Fibroblast of mammary gland (primary cell): ENCODE measurements at regions not wholly inside any gene's neighbourhood (a gene's known extent, or its start where the extent isn't known, plus 50 kb on each side); places are given as distances from the start of the nearest gene placed in this dataset.

Source experiments
- DNase-seq: peaks from one replicate; pipeline ENCODE4 v3.0.0-alpha.2; 2010; ENCODE audit warnings: low read depth
- H3K4me3 ChIP-seq: 2 replicates; pipeline ENCODE4 v1.5.1; 2011; ENCODE audit warnings: low read depth, mild to moderate bottlenecking, low read length, moderate library complexity; ENCODE audit not compliant: control insufficient read depth
- CTCF ChIP-seq: conservative IDR thresholded peaks from 2 replicates; pipeline ENCODE4 v1.5.1; 2011; ENCODE audit warnings: low read depth, low read length, inconsistent platforms; ENCODE audit not compliant: control insufficient read depth, insufficient read depth

DNA sequence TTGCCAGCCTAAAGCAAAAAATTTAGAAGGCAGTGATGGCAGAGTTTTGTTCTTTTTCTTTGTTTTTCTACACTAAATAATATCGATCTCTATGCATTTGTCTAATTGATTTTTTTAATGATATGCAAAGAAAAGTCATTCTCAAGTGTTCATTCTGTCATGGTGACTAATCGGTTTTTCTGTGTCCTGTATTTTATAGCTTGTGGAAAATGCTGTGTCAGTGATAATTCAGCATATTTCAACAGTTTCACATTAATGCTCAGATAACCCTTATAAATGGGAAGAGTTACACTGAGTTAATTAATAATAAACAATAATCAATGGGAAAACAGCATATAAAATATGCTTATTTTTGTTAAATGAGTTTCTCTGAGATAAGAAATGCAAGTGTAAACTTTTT is 824.9 kb downstream of the AMY1C start:
- DNase-seq, result no peak
- TF ChIP-seq CTCF, result no peak
- H3K4me3 ChIP-seq, result no peak overlapping the region

DNA sequence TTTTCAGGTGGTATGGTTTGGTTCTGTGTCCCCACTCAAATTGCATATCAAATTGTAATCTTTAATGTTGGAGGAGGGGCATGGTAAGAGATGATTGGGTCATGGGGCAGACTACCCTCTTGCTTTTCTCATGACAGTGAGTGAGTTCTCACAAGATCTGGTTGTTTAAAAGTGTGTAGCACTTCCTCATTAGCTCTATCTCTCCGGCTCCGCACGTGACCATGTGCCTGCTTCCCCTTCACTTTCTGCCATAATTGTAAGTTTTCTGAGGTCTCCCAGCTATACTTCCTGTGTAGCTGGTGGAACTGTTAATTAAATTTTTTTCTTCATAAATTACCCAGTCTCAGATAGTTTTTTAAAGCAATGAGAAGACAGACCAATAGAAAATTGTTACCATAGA is 843.2 kb downstream of the AMY1C start:
- no peak for TF ChIP-seq CTCF
- no peak for DNase-seq

DNA sequence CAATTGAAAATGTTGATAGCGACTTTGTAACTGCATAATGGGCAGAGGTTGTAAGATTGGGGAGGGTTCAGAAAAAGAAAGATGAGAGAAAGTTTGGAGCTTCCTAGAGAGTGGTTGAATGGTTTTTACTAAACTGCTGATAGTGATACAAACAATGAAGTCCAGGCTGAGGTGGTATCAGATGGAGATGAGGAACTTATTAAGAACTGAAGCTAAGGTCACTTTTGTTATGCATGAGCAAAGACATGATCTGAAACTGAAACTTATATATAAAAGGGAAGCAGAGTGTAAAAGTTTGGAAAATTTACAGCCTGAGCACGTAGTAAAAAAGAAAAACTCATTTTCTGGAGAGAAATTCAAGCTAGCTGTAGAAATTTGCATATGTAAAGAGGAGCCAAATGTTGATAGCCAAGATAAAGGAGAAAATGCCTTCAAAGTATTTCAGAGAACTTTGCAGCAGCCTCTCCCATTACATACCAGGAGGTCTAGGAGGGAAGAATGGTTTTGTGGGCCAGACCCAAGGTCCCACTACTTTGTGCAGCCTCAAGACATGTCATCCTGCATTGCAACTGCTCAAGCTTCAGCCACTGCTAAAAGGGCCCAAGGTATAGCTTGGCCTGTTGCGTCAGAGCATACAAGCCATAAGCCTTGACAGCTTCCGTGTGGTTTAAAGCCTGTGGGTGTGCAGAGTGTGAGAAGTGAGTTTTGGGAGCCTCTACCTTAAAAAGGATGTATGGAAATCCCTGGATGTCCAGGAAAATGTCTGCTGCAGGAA is 843.9 kb downstream of the AMY1C start:
- no peak for DNase-seq
- no peak overlapping the region for H3K4me3 ChIP-seq
- TF ChIP-seq CTCF, result no peak

More for the DNA sequence above, 843.2 kb downstream of the AMY1C start:
- H3K4me3 ChIP-seq, result no peak overlapping the region

DNA sequence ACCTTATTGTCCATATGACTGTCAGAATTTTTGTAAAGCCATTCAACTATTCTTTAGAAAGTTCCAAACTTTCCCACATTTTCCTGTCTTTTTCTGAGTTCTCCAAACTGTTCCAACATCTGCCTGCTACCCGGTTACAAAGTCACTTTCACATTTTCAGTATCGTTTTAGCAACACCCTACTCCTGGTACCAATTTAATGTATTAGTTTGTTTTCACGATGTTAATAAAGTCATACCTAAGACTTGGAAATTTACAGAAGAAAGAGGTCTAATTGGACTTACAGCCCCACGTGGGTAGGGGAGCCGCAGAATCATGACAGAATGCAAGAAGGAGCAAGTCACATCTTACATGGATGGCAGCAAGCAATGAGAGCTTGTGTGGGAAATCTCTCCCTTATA is 867.8 kb downstream of the AMY1C start:
- TF ChIP-seq CTCF, result no peak
- DNase-seq, result no peak
- no peak overlapping the region for H3K4me3 ChIP-seq

DNA sequence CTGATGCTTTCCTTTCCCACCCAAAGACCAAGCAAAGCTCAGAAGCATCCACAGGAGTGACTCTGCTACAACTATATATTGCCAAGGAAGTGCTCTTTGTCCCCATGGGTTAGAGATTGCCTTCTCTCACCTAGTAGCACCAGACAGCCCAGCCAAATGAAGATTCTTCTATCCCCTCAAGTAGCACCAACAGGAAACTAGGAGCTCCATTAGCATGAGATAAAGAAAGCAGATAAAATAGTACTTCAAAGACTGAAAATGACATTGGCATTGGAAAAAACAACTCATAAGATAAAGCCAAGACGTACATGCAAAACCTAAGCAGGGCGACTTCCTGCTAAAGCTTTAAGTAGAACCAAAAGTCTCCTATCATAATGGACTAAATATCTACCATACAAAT is 871.5 kb downstream of the AMY1C start:
- no peak overlapping the region for H3K4me3 ChIP-seq
- TF ChIP-seq CTCF, result no peak
- DNase-seq, result no peak

DNA sequence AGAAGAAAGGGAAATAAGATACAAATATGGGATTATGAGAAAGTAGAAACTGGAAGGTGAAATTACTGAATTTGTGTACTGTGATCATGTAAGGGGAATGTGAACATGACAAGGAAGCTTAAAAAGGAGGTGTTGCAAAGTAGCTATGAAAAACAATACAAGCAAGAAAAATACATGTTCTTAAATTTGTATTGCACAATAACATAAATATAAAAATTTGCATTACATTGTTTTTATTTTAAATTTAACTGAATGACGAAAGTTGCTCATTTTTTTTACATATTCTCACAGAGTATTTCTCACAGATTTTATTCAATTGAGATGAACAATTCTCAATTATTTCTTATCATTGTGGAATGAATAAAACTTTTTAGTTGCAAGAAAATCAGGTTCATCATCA is 874.8 kb downstream of the AMY1C start:
- no peak for TF ChIP-seq CTCF
- no peak for DNase-seq
- H3K4me3 ChIP-seq, result no peak overlapping the region
